GM21447 (cell line): ENCODE measurements at regions not wholly inside any gene's neighbourhood (a gene's known extent, or its start where the extent isn't known, plus 50 kb on each side); places are given as distances from the start of the nearest gene placed in this dataset.

ENCODE experiments used
- ATAC-seq: cut with Tn5 transposase; IDR thresholded peaks from one replicate; pipeline ENCODE4 v1.9.1; 2021; ENCODE audit not compliant: unreplicated experiment

DNA sequence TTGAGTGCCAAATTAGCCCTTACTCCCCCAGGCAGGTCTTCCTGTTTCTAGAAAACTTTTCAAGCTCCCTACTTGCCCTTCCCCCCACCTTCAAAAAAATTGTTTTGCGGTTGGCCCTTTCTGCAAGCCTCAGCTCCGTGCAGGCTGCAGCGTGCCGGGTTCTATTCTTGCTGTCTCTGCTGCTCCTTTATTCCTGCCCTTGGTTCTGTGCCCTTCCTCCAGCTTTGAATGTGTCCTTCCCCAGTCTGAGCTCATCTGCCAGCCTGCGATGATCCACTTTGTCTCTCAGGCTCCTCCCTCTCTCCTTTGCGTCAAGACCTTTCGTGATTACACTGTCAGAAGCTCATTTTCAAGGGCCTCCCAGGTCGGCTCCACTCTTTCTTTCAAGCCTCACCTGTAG lies 98.6 kb downstream of the IRF2BPL start:
- ATAC-seq = no peak

DNA sequence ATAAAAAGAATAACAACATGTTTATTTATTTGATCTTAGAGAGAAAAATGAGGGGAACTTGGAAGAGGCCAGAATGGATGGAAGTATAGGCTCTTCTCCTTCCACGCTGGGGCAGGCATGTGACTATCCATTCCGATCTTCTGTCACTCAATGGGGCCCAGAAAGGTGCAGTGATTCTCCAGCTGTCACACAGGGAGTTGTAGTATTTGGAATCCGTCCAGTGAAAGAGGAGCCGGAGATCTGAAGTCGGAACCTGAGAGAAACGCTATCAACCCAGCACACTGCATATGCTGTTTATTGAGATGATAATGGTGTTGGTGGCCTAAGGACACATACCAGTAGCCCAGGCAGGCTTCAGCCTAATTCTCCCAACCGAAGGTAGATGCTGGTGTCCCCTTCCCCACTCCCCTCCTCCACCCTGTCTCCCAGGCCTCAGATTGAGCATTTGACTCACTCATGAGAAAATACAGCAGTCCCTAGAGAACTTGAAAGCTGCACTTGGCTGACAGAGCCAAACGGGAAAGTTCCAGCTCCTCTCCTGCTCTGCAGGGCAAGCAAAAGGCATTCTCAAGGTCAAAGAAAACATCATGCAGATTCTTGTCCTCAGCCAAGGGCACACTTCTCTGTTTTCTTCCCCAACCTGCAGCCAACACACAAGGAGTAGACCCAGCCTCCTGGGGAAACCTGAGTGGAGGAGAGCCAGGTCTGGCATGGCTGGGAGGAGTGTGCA lies 100.4 kb downstream of the IRF2BPL start:
- ATAC-seq = no peak

DNA sequence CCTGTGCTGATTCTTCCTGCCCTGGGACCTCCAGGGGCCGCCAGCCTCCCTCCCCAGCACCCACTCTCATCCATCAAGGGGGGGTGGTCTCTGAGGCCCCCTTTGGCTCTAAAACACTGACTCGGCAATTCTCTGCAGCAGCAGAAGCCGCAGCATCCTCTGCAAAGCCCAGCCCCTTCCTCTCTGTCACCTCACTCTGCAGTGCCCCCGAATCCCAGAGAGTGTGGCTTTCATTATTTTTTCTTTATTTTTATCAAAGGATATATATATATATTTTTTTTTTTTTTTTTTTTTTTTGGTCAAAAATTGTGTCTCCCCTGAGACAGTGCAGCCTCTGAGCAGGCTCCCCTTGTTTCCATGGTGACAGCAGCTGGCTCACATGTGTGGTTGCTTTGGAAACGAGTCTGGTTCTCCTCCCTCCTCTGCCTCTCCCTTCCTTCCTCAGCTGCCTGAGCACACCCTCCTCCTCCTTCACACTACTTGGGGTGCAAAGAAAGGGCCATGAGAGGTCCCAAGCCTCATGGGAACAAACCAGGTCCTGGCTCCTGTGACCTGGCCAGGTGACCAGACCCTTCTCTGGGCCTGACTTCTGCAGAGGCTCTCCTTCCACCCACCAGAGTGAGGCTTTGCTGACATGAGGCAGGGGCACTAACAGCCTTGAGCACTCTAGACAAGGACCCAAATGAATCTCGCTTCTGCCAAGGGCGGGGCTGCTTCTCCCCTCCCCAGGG lies 100.5 kb downstream of the LRRC74A start:
- ATAC-seq = no peak

DNA sequence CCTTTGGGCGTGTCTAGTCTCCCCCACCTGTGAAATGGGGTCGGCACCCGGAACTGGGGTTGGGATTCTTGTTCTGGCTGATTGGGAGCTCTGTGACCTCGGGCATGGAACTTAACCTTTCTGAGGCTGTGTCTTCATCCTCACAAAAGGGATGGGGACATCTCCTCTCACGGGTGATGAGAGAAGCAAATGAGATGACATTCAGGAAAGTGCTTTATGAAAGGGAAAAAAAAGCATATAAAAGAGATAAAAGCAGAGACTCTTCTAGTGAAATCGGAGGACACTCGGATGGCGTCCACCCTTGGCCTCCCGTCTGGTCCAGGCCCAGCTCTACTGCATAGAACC lies 98.9 kb downstream of the LRRC74A start:
- no peak for ATAC-seq

DNA sequence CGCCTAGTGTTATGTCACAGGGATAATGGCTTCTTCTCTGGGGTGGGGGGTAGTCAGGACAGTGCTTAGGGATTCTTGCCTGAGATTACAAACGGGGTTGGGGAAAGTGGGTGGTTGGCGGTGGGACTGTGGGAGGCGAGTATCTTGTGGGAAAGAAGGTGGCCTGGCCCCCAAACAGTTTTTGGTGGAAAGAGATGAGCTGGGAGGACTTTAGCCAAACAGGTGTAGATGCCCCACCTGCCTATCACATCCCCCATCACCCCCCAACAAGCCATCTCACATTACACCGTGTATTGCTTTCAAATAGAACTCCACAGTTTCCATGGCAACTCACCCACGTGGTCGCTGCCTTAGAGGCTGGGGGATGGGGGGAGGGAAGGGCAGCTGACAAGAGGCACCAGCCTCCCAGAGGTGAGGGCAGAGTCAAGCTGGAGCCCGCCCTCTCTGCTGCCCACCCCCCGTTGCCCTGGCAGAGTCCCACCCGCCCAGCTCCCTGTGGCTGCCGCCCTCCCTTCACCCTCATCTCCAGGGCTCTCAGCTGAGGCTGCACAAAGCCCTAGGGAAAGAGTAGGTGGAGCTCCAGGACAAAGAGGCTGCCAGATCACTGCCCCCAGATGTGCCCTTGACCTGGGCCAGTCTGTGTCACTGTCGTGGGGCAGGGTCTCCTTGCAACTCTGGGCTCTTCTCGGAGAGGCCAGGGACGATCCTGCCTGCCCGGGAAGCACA lies 98.3 kb downstream of the LRRC74A start:
- no peak for ATAC-seq

DNA sequence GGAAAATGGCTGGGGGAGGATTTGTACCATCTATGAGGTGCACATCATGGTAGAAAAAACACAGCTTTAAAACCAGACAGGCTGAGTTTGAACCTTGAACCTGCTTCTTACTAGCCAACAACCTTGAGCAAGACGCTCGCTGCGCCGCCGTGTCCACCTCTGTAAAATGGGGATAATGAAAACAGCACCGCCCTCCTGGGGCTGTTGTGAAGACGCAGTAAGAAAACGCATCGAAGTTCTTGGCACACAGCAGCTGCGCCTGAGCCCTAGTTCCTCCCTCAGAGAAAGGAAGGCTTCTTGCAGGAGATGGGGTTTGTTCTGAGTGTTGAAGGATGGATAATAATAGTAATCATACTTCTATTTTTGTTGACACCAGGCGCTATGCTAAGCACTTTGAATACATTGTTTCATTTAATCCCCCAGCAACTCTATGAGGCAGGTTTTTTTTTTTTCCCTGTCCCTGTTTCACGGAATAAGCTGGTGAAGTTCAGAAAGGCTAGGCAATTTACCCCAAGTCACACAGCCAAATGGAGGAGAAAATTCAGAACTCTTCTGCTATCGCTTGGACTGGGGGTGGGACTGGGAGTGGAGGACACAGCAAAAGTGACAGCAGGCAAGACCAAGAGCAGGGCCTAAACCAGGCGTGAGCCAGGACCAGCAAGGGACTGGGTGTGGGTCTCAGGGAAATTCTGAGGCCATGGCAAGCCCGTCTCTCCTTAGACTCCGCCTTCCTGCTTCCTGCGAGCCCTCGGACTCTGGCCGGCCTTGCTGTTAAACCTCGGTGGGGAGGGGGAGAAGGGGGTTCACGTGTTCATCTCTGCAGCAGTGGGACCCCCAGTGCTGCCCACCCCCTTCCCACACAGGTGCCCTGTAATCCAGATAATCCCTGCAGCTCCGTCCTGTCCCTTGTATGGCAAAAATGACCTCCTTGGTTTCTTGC lies 97.5 kb downstream of the LRRC74A start:
- no peak for ATAC-seq

DNA sequence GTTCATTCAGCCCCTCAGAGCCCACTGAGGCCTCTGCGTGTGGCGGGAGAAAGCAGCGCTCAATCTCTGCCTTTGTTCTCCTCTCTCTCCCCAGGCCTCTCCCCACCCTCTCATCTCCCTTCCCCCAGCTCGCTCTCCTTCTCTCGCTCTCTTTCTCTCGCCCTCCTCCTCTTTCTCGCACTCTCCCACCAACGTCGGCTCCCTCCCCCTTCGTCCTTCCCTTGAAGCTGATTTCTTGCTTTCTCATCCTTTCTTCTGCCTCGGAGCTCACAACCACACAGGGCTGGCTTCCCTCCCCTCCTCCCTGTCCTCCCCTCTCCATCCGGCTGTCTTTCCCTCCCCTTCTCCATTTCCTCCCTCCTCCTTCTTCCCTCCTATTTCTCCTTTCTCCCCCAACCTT lies 96.4 kb downstream of the LRRC74A start:
- ATAC-seq = no peak

DNA sequence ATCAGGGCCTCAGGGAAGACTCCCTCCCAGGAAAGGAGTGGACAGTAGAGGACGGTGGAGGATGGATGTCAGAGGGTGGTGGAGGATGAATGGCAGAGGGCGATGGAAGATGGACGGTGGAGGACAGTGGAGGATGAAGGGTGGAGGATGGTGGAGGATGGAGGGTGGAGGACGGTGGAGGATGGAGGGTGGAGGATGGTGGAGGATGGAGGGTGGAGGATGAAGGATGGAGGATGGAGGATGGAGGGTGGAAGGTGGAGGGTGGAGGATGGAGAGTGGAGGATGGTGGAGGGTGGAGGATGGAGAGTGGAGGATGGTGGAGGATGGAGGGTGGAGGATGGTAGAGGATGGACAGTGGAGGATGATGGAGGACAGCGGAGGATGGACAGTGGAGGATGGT lies 95.9 kb downstream of the LRRC74A start:
- ATAC-seq = no peak

DNA sequence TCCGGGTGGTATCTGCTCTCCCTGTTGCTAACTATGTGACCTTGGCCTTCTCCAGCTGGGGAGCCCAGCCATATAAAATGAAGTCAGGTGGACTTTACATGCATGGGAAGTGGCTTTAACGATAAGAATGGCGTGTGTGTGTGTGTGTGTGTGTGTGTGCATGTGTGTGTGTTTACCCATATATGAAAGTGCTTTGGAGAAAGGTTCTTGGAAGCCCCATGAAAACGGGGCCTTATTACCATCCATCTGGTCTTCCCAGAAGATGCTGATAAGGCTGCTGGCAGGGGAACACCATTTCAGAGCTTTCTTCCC lies 94.8 kb downstream of the LRRC74A start:
- no peak for ATAC-seq

DNA sequence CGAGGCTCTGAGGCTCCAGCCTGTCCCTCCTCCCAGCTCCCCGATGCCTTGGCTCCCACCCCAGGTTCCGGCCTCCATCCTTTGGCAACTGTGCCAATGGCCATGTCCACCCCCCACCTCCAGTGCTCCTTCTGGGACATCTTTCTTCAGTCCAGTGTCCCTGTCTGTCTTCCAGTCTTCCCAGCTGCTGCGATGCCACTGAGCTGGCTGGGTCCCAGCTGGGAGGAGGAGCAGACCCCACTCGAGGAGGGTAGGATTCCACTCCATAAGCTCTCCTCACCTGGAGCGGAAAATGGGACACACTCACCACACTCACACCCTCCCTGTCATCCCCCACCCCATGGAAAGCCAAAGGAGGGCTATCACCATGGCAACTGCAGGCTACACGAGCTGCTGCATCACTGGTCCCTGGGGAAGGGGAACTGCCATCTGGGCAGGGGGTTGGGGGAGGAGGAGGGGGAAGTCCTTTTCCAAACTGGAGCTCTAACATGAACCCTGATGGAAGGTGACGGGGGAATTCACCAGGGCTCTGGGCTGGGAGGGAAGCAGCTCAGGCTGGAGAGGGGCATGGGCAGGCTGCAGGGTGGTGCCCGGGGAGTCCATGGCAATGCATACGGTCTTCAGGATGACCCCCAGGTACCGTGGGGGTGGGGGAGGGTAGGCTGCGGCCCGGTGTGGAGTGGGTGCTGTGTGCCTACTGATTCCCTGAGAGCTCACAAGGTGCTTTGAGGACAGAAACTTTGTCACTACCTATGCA lies 94.3 kb downstream of the LRRC74A start:
- no peak for ATAC-seq

DNA sequence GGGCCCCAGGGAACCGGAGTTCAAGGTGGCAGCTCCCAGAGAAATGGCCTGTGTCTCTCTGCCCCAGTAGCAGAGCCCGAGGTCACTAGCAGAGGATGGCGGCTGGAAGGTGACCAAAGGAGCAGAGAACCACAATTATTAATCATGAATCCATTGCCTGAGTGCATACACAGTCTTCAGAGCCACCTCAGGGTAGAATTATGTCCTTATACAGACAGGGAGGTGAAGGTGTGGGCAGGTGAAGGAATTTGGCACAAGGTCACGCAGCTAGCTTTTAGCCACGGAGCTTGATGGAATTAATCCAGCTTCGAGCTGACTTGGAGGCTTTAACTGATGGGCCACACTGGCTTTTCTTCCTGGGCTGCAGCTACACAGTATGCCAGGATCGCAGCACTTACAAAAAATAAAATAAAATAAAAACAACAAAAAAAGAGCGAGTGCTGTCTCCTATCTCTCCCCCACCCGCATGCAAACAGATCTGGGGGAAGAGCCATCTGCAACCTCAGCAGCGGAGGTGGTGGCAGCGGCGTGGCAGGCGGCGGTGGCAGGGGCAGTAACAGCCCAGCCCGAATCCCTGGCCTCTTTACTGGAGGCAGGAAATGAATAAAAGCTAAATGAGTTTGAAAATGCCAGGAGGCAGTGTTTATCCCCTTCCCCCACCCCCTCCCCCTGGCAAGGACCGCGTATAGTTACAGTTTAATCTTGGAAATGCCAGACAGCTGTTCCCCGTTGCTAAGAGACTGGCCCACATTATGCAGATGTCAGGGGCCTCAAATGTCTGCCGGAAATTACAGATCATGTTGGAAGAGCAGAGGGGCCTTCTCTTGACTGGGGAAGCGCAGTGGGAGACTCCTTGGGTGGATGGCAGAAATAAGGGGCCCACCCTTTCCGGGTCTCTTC lies 93.5 kb downstream of the LRRC74A start:
- ATAC-seq = no peak
